ENCODE measurements at regions not wholly inside any gene's neighbourhood (a gene's known extent, or its start where the extent isn't known, plus 50 kb on each side); places are given as distances from the start of the nearest gene placed in this dataset.
A peak's percentile ranks its signal among the peaks of the same experiment; 100 is the strongest.

GRCh38 chr13:23488442-23488841 is 54.9 kb upstream of the SACS start:
- DNase-seq (ENCODE audit: low read depth): peak; percentile 96

GRCh38 chr13:23496255-23496654 is 62.8 kb upstream of the SACS start:
- no peak for DNase-seq (ENCODE audit: low read depth)

- DNase-seq (ENCODE audit: low read depth): no peak
These were observed 63.7 kb upstream of the SACS start for GRCh38 chr13:23497191-23497590.

- peak; percentile 92 for DNase-seq (ENCODE audit: low read depth)
These were observed 67.3 kb upstream of the SACS start for GRCh38 chr13:23500849-23501248.

GRCh38 chr13:23504180-23504579 is 66.0 kb upstream of the TNFRSF19 start:
- peak; percentile 96 for DNase-seq (ENCODE audit: low read depth)

- peak; percentile 67 for DNase-seq (ENCODE audit: low read depth)
These were observed 65.2 kb upstream of the TNFRSF19 start for GRCh38 chr13:23505007-23505406.

- DNase-seq (ENCODE audit: low read depth): peak; percentile 95
These were observed 64.0 kb upstream of the TNFRSF19 start for GRCh38 chr13:23506071-23506806.

GRCh38 chr13:23506807-23507291 is 63.4 kb upstream of the TNFRSF19 start:
- DNase-seq (ENCODE audit: low read depth): peak; percentile 91

GRCh38 chr13:23509781-23510543 is 60.2 kb upstream of the TNFRSF19 start:
- DNase-seq (ENCODE audit: low read depth): peak; percentile 85

- no peak for DNase-seq (ENCODE audit: low read depth)
These were observed 59.7 kb upstream of the TNFRSF19 start for GRCh38 chr13:23510544-23510916.

GRCh38 chr13:23510979-23511735 is 59.1 kb upstream of the TNFRSF19 start:
- DNase-seq (ENCODE audit: low read depth): peak; percentile 64

- no peak for DNase-seq (ENCODE audit: low read depth)
These were observed 57.3 kb upstream of the TNFRSF19 start for GRCh38 chr13:23512762-23513395.

GRCh38 chr13:23513455-23513854 is 56.8 kb upstream of the TNFRSF19 start:
- no peak for DNase-seq (ENCODE audit: low read depth)

- no peak for DNase-seq (ENCODE audit: low read depth)
These were observed 56.1 kb upstream of the TNFRSF19 start for GRCh38 chr13:23514076-23514475.

GRCh38 chr13:23515116-23515515 is 55.1 kb upstream of the TNFRSF19 start:
- DNase-seq (ENCODE audit: low read depth): no peak

- no peak for DNase-seq (ENCODE audit: low read depth)
These were observed 54.0 kb upstream of the TNFRSF19 start for GRCh38 chr13:23516190-23516589.

- DNase-seq (ENCODE audit: low read depth): no peak
These were observed 53.5 kb upstream of the TNFRSF19 start for GRCh38 chr13:23516702-23517101.

- DNase-seq (ENCODE audit: low read depth): no peak
These were observed 52.0 kb upstream of the TNFRSF19 start for GRCh38 chr13:23518231-23518630.

All from RPMI7951 (cell line).